Panc1 (cell line): ENCODE measurements at regions not wholly inside any gene's neighbourhood (a gene's known extent, or its start where the extent isn't known, plus 50 kb on each side); places are given as distances from the start of the nearest gene placed in this dataset.

Source experiments
- POLR2AphosphoS5 ChIP-seq: IDR thresholded peaks from 2 replicates; pipeline ENCODE4 v1.6.1; 2012; ENCODE audit warnings: mild to moderate bottlenecking, low read depth, low read length, moderate library complexity
- SIN3A ChIP-seq: IDR thresholded peaks from 2 replicates; pipeline ENCODE4 v1.6.1; 2012; ENCODE audit warnings: low read depth, mild to moderate bottlenecking, low read length, moderate library complexity, borderline replicate concordance; ENCODE audit not compliant: insufficient read depth
- TF ChIP-seq, protein P1 (sequence below): fragments of 450-650 bp; IDR thresholded peaks from 2 replicates; pipeline ENCODE4 v1.5.1; 2017; ENCODE audit warnings: mild to moderate bottlenecking
- TF ChIP-seq, protein P2 (sequence below), 2 experiments: IDR thresholded peaks; 2 replicates each; pipeline ENCODE4 v1.6.1; 2011 to 2012; ENCODE audit warnings: low read depth in 2 of 2, control low read depth in 1 of 2, low read length in 1 of 2, mild to moderate bottlenecking in 1 of 2, moderate library complexity in 1 of 2; ENCODE audit not compliant: insufficient read depth in 1 of 2

DNA sequence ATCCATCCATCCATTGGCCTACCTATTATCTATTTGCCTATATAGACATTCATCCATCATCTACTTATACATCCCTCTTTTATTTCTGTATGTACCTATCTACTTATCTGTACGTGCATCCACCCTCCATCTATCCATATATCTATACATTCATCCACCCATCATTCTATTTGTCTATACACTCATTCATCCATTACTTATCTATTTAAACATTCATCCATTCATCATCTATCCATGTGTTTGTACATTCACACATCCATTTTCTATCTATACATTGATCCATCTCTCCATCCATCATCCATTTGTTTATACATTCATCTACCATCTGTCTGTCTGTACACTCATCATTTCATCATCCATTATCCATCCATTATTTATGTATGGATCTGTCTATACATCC, 365.7 kb upstream of the RBFOX1 start:
- TF ChIP-seq, protein P1, sequence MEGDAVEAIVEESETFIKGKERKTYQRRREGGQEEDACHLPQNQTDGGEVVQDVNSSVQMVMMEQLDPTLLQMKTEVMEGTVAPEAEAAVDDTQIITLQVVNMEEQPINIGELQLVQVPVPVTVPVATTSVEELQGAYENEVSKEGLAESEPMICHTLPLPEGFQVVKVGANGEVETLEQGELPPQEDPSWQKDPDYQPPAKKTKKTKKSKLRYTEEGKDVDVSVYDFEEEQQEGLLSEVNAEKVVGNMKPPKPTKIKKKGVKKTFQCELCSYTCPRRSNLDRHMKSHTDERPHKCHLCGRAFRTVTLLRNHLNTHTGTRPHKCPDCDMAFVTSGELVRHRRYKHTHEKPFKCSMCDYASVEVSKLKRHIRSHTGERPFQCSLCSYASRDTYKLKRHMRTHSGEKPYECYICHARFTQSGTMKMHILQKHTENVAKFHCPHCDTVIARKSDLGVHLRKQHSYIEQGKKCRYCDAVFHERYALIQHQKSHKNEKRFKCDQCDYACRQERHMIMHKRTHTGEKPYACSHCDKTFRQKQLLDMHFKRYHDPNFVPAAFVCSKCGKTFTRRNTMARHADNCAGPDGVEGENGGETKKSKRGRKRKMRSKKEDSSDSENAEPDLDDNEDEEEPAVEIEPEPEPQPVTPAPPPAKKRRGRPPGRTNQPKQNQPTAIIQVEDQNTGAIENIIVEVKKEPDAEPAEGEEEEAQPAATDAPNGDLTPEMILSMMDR, result no peak
- TF ChIP-seq POLR2AphosphoS5 (no peak), SIN3A (no peak)
- TF ChIP-seq, protein P2, sequence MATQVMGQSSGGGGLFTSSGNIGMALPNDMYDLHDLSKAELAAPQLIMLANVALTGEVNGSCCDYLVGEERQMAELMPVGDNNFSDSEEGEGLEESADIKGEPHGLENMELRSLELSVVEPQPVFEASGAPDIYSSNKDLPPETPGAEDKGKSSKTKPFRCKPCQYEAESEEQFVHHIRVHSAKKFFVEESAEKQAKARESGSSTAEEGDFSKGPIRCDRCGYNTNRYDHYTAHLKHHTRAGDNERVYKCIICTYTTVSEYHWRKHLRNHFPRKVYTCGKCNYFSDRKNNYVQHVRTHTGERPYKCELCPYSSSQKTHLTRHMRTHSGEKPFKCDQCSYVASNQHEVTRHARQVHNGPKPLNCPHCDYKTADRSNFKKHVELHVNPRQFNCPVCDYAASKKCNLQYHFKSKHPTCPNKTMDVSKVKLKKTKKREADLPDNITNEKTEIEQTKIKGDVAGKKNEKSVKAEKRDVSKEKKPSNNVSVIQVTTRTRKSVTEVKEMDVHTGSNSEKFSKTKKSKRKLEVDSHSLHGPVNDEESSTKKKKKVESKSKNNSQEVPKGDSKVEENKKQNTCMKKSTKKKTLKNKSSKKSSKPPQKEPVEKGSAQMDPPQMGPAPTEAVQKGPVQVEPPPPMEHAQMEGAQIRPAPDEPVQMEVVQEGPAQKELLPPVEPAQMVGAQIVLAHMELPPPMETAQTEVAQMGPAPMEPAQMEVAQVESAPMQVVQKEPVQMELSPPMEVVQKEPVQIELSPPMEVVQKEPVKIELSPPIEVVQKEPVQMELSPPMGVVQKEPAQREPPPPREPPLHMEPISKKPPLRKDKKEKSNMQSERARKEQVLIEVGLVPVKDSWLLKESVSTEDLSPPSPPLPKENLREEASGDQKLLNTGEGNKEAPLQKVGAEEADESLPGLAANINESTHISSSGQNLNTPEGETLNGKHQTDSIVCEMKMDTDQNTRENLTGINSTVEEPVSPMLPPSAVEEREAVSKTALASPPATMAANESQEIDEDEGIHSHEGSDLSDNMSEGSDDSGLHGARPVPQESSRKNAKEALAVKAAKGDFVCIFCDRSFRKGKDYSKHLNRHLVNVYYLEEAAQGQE (IDR thresholded peaks at IDR 0.05; ENCODE audit: insufficient read depth in 1 of 2, low read depth in 2 of 2, low read length in 1 of 2), result no peak
